H9 (cell line): ENCODE measurements at regions not wholly inside any gene's neighbourhood (a gene's known extent, or its start where the extent isn't known, plus 50 kb on each side); places are given as distances from the start of the nearest gene placed in this dataset.

Source experiments
- DNase-seq: peaks from one replicate; pipeline ENCODE4 v3.0.0-alpha.2; 2017
- H2AFZ ChIP-seq: one replicate; pipeline ENCODE4 v1.6.1; 2013; ENCODE audit warnings: mild to moderate bottlenecking, low read length, control low read depth, moderate library complexity
- H2AK5ac ChIP-seq: 2 replicates; pipeline ENCODE4 v1.6.1; 2013; ENCODE audit warnings: low read length, control low read depth, mixed read lengths; ENCODE audit not compliant: insufficient read length
- H2BK120ac ChIP-seq: one replicate; pipeline ENCODE4 v1.6.1; 2013; ENCODE audit warnings: low read depth, mild to moderate bottlenecking, low read length, control low read depth, inconsistent platforms; ENCODE audit not compliant: poor library complexity, severe bottlenecking
- H2BK12ac ChIP-seq: 2 replicates; pipeline ENCODE4 v1.6.1; 2013; ENCODE audit warnings: low read length, control low read depth, mixed read lengths, low read depth; ENCODE audit not compliant: insufficient read length
- H2BK15ac ChIP-seq: 2 replicates; pipeline ENCODE4 v1.6.1; 2013; ENCODE audit warnings: low read depth, low read length, control low read depth
- H2BK20ac ChIP-seq: one replicate; pipeline ENCODE4 v1.6.1; 2013; ENCODE audit warnings: low read depth, mild to moderate bottlenecking, low read length, control low read depth, inconsistent platforms; ENCODE audit not compliant: poor library complexity, severe bottlenecking
- H2BK5ac ChIP-seq: 2 replicates; pipeline ENCODE4 v1.6.1; 2013; ENCODE audit warnings: low read length, control low read depth, mixed read lengths; ENCODE audit not compliant: insufficient read length
- H3K14ac ChIP-seq: 2 replicates; pipeline ENCODE4 v1.6.1; 2013; ENCODE audit warnings: low read length, control low read depth; ENCODE audit not compliant: insufficient read depth
- H3K18ac ChIP-seq: 2 replicates; pipeline ENCODE4 v1.6.1; 2013; ENCODE audit warnings: low read depth, mild to moderate bottlenecking, mixed read lengths, low read length, control low read depth; ENCODE audit not compliant: insufficient read length
- H3K23ac ChIP-seq: 2 replicates; pipeline ENCODE4 v1.6.1; 2013; ENCODE audit warnings: low read length, control low read depth, mixed read lengths, low read depth; ENCODE audit not compliant: insufficient read length
- H3K23me2 ChIP-seq: 2 replicates; pipeline ENCODE4 v1.6.1; 2013; ENCODE audit warnings: low read depth, mild to moderate bottlenecking, mixed read lengths, low read length, control low read depth; ENCODE audit not compliant: insufficient read length, poor library complexity, severe bottlenecking
- H3K27ac ChIP-seq: 2 replicates; pipeline ENCODE4 v1.5.1; 2013; ENCODE audit warnings: low read length, control low read depth, mixed read lengths, low read depth; ENCODE audit not compliant: insufficient read length
- H3K27me3 ChIP-seq: 2 replicates; pipeline ENCODE4 v1.6.1; 2013; ENCODE audit warnings: low read length, control low read depth, inconsistent platforms; ENCODE audit not compliant: insufficient read depth
- H3K4ac ChIP-seq: 2 replicates; pipeline ENCODE4 v1.6.1; 2013; ENCODE audit warnings: low read depth, mild to moderate bottlenecking, control low read depth, inconsistent platforms, low read length, moderate library complexity
- H3K4me1 ChIP-seq: 2 replicates; pipeline ENCODE4 v1.6.1; 2013; ENCODE audit warnings: low read length, control low read depth, inconsistent platforms; ENCODE audit not compliant: insufficient read depth
- H3K4me2 ChIP-seq: 2 replicates; pipeline ENCODE4 v1.6.1; 2013; ENCODE audit warnings: low read length, control low read depth, mixed read lengths; ENCODE audit not compliant: insufficient read length, insufficient read depth
- H3K56ac ChIP-seq: 2 replicates; pipeline ENCODE4 v1.6.1; 2013; ENCODE audit warnings: low read depth, mild to moderate bottlenecking, mixed read lengths, low read length, control low read depth; ENCODE audit not compliant: insufficient read length
- H3K79me1 ChIP-seq: 2 replicates; pipeline ENCODE4 v1.6.1; 2013; ENCODE audit warnings: low read depth, mild to moderate bottlenecking, moderate library complexity, low read length, control low read depth, inconsistent platforms; ENCODE audit not compliant: insufficient read depth, poor library complexity, severe bottlenecking
- H3K79me2 ChIP-seq: 2 replicates; pipeline ENCODE4 v1.6.1; 2013; ENCODE audit warnings: low read length, control low read depth, inconsistent platforms; ENCODE audit not compliant: insufficient read depth
- H3K9ac ChIP-seq: 2 replicates; pipeline ENCODE4 v1.6.1; 2013; ENCODE audit warnings: low read length, control low read depth, mixed read lengths; ENCODE audit not compliant: insufficient read length; ENCODE audit errors: extremely low read depth
- H3K9me3 ChIP-seq: one replicate; pipeline ENCODE4 v1.6.1; 2013; ENCODE audit warnings: low read depth, low read length, inconsistent platforms; ENCODE audit not compliant: control insufficient read depth
- H3T11ph ChIP-seq: one replicate; pipeline ENCODE4 v1.6.1; 2013; ENCODE audit warnings: mild to moderate bottlenecking, low read length, control low read depth, inconsistent platforms
- H4K20me1 ChIP-seq: one replicate; pipeline ENCODE4 v1.6.1; 2013; ENCODE audit not compliant: control insufficient read depth, insufficient read length, insufficient read depth
- H4K5ac ChIP-seq: 2 replicates; pipeline ENCODE4 v1.6.1; 2013; ENCODE audit warnings: low read depth, mild to moderate bottlenecking, mixed read lengths, low read length, control low read depth; ENCODE audit not compliant: insufficient read length
- H4K8ac ChIP-seq: replicated peaks from 2 replicates; pipeline ENCODE4 v1.6.1; 2013; ENCODE audit warnings: low read length, control low read depth, mixed read lengths, low read depth; ENCODE audit not compliant: insufficient read length
- H4K91ac ChIP-seq: 2 replicates; pipeline ENCODE4 v1.6.1; 2013; ENCODE audit warnings: low read depth, mild to moderate bottlenecking, moderate library complexity, mixed read lengths, low read length, control low read depth; ENCODE audit not compliant: insufficient read length
- H3K27ac Mint-ChIP-seq, 3 experiments: 2 replicates in 2 of 3; 3 replicates in 1 of 3; pipeline ENCODE4 v1.8.0; 2020 to 2021; ENCODE audit warnings: mixed read lengths in 3 of 3, mild to moderate bottlenecking in 1 of 3, moderate library complexity in 1 of 3
- H3K27me3 Mint-ChIP-seq: 2 replicates; pipeline ENCODE4 v1.8.0; 2021; ENCODE audit warnings: low read depth, mild to moderate bottlenecking, moderate library complexity, mixed read lengths
- H3K36me3 Mint-ChIP-seq, 3 experiments: 2 replicates in 2 of 3; 3 replicates in 1 of 3; pipeline ENCODE4 v1.8.0; 2020 to 2021; ENCODE audit warnings: low read depth in 3 of 3, mixed read lengths in 3 of 3; ENCODE audit not compliant: insufficient read depth in 1 of 3
- H3K4me1 Mint-ChIP-seq, 2 experiments: 2 replicates each; pipeline ENCODE4 v1.8.0; 2020; ENCODE audit warnings: mixed read lengths in 2 of 2
- H3K4me3 Mint-ChIP-seq, 2 experiments: 2 replicates in 1 of 2; 3 replicates in 1 of 2; pipeline ENCODE4 v1.8.0; 2020 to 2021; ENCODE audit warnings: mild to moderate bottlenecking in 2 of 2, mixed read lengths in 2 of 2, moderate library complexity in 1 of 2
- H3K9me3 Mint-ChIP-seq, 2 experiments: 2 replicates in 1 of 2; 3 replicates in 1 of 2; pipeline ENCODE4 v1.8.0; 2020; ENCODE audit warnings: mild to moderate bottlenecking in 2 of 2, mixed read lengths in 2 of 2, moderate library complexity in 1 of 2
- CTCF ChIP-seq: fragments of 200-600 bp; sonication (generic); conservative IDR thresholded peaks from 3 replicates; pipeline ENCODE4 v1.8.0; 2021; ENCODE audit warnings: antibody characterized with exemption, mild to moderate bottlenecking
- WGBS: extraction: QIAGEN DNeasy Blood & Tissue Kit; methylation state at CpG from one replicate; pipeline ENCODE4 v1.1.7; 2013; ENCODE audit warnings: missing lambda C conversion rate, low lambda C conversion rate, mixed read lengths; ENCODE audit not compliant: insufficient read length; ENCODE audit errors: extremely low coverage; 5-methylcytosine and 5-hydroxymethylcytosine counted together

GRCh38 chr18:76265497-76266235, 229.4 kb downstream of the ZNF516 start:
- no peak overlapping the region for H2BK120ac ChIP-seq
- no peak overlapping the region for H3K27ac ChIP-seq
- H3K4ac ChIP-seq = no peak overlapping the region
- no peaks in the 10 kb centered on the region for H3K9me3 ChIP-seq
- H4K8ac ChIP-seq = no peak overlapping the region
- H2BK15ac ChIP-seq = no peak overlapping the region
- Mint-ChIP-seq H3K4me3 (no peak overlapping the region), H3K27me3 (peaks cover 5% of the 10 kb centered on the region), H3K27ac (no peak overlapping the region), H3K36me3 (no peaks in the 10 kb centered on the region), H3K4me1 (peaks cover 37 to 39% of the 10 kb centered on the region in 2 experiments), H3K9me3 (no peaks in the 10 kb centered on the region)
- H3K23ac ChIP-seq = no peak overlapping the region
- no peak overlapping the region for H2BK5ac ChIP-seq
- no peak overlapping the region for H3K18ac ChIP-seq
- no peaks in the 10 kb centered on the region; the same call in 1 of the 2 replicates for H3K4me1 ChIP-seq
- no peak overlapping the region for H3T11ph ChIP-seq
- no peak overlapping the region for H2AFZ ChIP-seq
- no peaks in the 10 kb centered on the region for H3K79me2 ChIP-seq
- H2AK5ac ChIP-seq = no peak overlapping the region
- H3K56ac ChIP-seq = no peak overlapping the region
- no peaks in the 10 kb centered on the region for H4K20me1 ChIP-seq
- H3K9ac ChIP-seq = no peak overlapping the region
- no peaks in the 10 kb centered on the region for H3K27me3 ChIP-seq
- no peak overlapping the region for H3K4me2 ChIP-seq
- TF ChIP-seq CTCF = no peak
- no peaks in the 10 kb centered on the region for H3K79me1 ChIP-seq
- H3K23me2 ChIP-seq = no peaks in the 10 kb centered on the region
- no peak overlapping the region for H4K91ac ChIP-seq
- no peak overlapping the region for H4K5ac ChIP-seq
- no peak overlapping the region for H2BK20ac ChIP-seq
- no peak overlapping the region for H2BK12ac ChIP-seq
- WGBS = no CpG with 5 or more reads among the region's 9 CpGs
- DNase-seq = no peak
- H3K14ac ChIP-seq = no peak overlapping the region
